Activated gamma-delta T cell treated with Interleukin-2 at 50 U/mL for 16 hours (primary cell): ENCODE measurements at regions not wholly inside any gene's neighbourhood (a gene's known extent, or its start where the extent isn't known, plus 50 kb on each side); places are given as distances from the start of the nearest gene placed in this dataset.

Experiments used
- DNase-seq: peaks from one replicate; pipeline ENCODE4 v3.0.0-alpha.2; 2020

DNA sequence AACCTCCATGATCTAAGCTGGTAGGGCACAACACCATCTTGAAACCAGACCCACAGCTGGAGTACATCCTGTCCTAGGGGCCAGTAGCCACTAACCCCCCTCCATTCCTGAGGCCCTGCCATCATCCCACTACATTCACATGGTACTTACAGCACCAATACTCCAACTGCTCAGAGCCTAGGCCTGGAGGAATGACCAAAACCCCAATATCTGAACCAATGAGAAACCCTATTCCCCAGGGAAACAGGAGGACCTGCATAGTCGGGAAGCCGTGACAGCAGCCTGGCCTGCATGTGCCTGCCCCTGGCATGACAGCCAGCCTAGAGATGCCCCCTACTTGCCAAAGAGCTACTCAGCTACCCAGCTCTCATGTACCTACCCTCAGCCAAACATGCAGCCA, 65.4 kb upstream of the DMRT1 start:
- no peak for DNase-seq

DNA sequence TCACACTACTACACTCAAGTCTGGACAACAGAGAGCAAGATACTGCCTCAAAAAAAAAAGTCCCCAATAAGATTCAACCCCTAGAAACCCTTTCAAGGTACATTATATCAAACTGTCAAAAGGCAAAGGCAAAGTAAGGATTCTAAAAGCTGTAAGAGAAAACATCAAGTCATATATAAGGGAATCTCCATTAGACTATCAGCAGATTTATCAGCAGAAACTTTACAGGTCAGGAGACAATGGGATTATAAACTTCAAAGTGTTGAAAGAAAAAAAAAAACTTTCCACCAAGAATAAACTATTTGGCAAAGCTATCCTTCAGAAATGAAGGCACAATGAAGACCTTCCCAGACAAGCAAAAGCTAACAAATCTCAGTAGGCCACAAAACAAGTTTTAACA, 63.5 kb upstream of the DMRT1 start:
- DNase-seq, result no peak

DNA sequence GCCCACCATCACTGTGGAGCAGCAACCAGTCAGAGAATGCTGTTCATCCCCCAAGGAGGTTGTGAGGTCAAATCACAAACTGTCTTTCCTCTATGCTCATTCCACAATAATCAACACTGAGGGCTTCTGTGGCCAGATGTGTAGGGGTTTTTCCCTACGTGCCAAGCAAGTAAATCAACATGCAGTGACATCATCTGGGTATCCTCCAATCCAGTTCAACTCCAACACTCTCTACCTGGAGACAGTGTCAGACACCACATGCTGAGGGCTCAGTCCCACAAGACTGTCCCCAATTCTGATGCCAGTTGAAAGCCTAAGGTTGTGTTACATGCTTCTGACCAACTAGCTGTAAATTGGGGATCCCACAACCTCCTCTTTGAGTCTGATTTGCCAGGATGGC, 57.3 kb upstream of the DMRT1 start:
- no peak for DNase-seq

DNA sequence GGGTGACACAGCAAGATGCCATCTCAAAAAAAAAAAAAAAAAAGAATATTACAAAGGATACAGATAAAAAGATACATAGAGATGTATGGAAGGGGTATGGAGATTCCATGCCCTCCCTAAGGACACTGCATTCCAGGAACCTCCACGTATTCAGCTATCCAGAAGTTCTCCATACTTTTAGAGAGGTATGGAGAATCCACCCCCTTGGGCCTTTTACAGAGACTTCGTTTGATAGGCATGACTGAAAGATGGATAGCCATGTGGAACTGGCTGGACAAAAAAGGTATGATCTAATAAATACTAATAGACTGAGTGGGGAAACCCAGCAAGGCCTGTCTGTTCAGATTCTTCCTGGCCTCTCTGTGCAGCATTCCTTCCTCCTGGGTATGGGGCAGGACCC, 56.6 kb upstream of the DMRT1 start:
- no peak for DNase-seq

DNA sequence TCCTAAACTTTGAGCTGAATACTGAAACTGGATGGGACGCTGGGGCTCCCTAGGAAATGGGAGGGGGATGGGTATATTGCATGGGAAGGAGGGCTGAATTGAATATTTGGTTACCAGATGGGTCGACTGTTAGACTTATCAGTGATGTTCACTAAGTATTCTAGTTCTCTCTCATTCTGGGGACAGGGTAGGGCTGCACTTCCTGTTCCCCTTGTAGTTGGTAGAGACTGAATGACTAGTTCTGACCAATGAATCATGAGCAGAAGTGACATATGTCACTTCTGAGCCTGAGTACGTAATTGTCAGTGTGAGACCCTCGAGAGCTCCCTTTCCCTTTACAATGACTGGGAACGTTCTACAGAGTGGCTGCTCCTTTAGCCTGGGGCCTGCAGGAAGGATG, 55.5 kb upstream of the DMRT1 start:
- no peak for DNase-seq

DNA sequence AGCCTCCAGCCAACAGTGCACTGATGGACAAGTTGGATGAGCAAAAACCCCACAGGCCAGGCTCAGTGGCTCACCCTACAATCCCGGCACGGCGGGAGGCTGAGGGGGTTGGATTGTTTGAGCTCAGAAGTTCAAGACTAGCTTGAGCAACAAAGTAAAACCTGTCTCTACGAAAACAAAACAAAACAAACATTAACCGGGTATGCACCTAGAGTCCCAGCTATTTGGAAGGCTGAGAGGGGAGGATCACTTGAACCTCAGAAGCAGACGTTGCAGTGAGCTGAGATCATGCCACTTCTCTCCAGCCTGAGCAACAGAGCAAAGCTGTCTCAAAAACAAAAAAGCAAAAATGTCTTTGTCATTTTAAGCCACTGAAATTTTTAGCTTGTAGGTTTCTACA, 55.1 kb upstream of the DMRT1 start:
- DNase-seq, result no peak

DNA sequence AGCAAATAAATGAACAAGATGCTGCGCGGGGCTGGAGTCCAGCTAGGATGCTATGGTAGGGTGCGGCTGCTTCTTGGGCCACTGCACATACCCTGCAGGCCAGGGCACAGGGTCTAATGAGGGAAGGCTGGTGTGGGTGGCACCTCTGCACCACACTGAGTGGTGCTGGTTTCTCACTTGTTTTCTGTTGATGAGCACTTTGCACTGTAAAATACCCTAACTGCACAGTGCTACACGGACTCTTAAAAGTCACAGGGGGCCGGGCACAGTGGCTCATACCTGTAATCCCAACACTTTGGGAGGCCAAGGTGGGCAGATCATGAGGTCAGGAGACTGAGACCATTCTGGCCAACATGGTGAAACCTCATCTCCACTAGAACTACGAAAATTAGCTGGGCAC, 52.7 kb upstream of the DMRT1 start:
- no peak for DNase-seq
